ENCODE measurements at regions not wholly inside any gene's neighbourhood (a gene's known extent, or its start where the extent isn't known, plus 50 kb on each side); places are given as distances from the start of the nearest gene placed in this dataset.
"Not testable (repeated sequence)": the region's sequence is repeated elsewhere in the genome, so short reads cannot be mapped to it uniquely, and the experiment has no call there.

DNA sequence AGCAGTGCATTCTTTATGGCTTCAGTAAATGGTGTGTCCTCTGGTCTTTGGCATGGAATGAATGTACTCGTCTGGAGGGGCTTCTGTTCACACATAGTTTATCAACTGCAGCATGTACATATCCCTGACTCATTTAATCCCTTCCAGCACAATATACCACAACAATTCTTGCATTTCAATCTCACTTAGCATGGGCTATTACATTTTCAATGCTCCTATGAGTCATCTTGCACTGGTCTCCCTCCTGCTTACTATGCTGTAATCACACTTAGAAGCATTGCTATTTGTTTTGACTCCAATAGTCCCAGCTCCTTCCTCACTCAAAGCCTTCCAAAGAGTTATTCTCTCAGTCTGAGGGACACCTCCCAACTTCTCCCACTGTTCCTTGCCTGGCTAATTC, 180.9 kb upstream of the NUDT10 start:
- DNase-seq (ENCODE audit: low spot score), result no peak

DNA sequence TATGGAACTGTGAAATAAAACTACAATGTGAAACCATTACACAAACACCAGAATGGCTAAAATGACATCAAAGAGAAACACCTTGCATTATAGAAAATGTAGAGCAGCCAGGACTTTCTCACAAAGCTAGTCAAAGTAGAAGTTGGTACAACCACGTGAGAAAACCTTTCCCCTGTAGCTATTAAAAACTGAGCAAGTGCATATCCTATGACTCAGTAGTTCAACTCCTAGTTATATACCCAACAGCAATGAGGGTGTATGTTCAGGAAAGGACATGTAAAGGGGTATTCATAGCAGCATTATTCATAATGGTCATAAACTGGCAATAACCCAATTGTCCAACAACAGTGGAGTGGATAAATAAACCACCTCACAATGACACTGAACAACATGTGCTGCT, 177.5 kb upstream of the NUDT10 start:
- DNase-seq (ENCODE audit: low spot score), result no peak

DNA sequence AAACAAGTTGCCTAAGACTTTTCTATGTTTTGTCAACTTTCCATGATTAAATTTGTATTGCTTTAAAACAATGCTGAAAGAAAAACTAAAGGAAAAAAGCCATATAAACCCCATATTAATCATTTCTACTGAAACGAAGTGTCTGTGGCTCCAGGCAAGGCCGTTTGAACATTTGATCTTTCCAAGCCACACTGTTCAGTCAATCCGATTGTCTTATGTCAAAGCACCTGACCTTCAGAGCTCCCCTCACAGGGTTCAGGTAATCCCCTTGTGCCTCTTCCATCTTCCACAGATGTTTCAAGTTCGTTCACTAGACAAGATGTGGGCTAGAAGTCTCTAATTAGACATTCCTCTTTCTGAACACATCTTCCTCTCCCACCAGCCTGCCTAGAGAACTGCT, 177.1 kb upstream of the NUDT10 start:
- DNase-seq (ENCODE audit: low spot score), result no peak

DNA sequence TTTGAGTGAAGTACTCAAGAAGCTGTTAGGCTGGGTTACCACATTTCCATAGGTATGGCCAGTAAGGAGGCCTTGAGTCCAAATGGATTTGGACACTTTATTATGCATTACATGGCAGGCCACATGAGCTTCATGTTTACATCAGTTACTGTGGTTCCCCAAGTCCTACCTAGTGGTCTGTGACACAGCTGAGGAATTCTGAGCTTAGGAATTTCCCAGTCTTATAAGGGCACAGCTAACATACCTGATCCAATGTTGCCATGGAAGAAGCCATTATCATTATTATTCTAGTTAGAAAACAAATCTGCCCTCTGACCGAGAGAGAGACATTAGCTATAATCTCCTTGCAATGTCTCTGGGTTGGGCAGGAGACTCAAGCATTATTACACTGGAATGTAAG, 174.4 kb upstream of the NUDT10 start:
- DNase-seq (ENCODE audit: low spot score), result no peak

DNA sequence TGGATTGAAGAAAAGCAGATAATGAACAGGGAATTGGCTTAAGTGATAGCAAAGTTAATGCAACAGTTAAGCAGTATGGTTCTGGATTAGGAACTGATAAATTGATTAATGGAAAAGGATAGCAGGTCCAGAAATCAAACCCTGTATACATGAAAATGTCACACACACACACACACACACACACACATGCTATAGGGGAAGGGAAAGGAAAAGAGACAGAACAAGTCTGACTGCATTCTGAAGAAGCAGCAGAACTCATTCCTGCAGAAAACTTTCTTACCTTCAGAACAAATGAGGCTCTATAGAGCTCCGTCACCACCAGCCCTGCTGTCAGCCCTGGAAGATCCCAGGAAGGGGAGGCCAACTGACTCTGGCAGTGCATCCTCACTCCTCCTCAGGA, 173.2 kb upstream of the NUDT10 start:
- DNase-seq (ENCODE audit: low spot score), result not testable (repeated sequence)

DNA sequence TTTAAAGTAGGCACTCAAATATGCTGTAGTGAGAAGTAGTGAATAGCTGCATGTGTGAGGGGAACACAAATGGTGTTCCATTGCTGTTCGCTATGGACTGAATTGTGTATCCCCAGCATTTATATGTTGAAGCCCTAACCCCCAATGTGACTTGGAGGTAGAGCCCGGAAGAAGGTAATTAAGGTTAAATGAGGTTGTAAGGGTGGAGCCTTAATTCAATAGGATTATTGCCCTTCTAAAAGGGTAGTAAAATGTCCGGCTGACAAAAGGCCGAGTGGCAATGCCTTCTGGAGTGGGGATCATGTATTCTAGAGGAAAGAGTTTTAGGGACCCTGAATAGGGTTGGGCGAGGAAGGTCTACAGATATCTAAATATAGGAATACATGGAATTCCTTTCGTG, 168.9 kb upstream of the NUDT10 start:
- DNase-seq (ENCODE audit: low spot score), result no peak

DNA sequence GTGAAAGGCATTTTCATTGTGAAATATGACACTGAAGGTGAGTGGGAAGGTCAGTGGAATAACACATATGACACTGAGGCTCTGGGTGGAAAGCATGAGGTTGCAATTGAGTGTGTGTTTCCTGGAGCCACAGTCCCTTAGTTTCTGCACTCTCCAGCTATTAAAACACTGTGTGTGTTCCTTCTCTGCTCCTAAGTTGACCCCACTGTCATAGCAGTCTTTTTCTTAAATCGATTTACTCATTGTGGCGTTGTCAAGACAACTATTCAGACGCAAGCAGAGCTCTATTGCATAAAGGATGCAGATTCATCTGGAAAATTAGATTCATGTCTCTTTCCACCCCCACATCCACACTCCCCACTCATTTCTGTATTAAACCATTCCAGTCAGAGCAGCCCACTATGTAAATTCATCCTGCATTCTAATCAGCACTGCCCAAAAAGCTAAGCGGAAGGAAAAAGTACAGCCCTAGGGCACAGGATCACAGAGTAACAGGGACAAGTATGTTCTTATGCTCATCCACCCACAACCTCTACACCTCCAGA, 154.2 kb upstream of the NUDT10 start:
- DNase-seq (ENCODE audit: low spot score), result not testable (repeated sequence)

DNA sequence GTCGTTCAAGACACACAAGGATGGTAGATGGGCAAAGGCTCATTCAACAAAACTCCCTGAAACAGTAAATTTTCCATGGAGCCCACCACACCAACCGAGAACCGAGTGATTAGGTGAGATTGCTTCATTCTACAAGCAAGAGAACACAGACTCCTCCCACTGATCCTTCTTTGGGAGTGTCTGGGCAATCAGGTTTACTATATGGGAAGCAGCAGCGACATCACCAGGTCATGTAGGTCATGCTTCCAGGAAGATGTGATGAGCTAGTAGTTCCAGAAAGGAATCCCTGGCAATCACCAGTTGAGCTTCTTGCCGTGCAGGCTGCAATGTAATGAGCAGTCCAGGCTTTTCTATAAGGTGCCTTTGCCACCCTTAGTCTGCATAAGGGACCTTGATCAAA, 152.8 kb upstream of the NUDT10 start:
- DNase-seq (ENCODE audit: low spot score), result not testable (repeated sequence)

DNA sequence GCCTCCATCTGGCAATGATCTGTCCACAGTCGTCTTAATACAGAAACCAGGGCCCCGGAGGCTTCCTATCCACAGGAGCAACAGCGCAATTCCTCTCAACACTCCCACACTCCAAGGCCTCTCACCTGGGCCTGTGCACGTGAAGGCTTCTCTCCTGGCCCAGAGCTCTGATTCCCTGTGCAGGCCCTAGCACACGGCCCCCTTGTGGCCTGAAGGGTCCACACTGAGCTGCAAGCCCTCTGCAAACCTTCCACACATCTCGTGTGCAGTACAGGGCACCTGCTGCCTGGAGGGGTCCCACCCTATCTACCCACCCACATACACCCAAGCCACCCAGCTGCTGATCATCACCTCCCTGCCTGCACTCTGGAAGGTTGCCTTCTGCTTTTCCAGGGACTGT, 150.1 kb upstream of the NUDT10 start:
- no peak for DNase-seq (ENCODE audit: low spot score)

DNA sequence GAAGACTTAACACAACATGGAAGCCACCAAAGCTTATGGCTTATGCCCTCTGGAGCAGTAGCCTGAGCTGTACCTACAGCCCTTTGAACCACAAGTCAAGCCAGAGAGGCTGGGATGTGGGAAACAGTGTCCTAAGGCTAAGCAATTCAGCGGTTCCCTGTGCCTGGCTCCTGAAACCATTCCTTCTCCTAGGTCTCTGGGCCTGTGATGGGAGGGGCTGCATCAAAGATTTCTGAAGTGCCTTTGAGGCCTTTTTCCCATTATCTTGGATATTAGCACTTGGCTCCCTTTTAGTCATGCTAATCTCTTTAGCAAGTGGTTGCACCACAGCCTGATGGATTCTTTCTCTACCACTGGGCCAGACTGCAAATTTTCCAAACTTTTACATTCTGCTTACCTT, 140.5 kb upstream of the NUDT10 start:
- DNase-seq (ENCODE audit: low spot score), result no peak

DNA sequence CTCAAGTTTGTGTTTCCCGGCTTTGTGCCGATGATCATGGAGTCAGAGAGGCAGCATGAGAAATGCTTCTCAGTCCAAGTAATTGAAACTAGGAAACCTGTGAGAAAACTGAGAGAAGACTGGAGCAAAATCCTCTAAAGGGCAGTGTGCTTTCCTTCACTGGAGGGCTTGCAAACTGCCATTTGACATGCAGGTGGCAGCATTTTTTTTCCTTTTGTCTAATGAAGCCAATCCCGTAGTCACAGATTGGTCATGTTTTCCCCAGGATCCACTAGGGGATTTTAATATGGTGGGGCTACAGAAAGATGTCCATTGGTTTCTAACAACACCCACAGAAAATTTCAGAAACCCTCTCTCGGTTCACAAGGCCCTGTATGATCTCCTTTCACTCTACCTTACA, 117.4 kb upstream of the NUDT10 start:
- no peak for DNase-seq (ENCODE audit: low spot score)

DNA sequence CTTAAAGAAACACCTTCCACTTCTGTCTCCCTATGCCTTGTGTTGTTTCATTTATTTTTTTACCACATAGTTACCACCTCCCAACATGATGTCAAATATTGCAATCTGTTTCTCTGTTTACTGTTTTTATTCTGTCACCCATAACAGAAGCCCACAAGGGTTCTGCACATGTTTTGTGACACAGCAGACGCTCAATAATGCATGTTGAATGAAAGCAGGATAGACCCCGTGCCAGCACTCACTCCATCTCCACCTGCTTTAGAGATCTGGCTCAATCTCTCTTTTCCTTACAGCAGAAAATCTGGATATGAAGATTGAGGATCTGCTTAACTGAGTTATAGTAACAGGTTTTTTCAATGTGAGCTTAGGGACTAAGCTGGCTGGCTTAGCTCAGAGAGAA, 116.8 kb upstream of the NUDT10 start:
- no peak for DNase-seq (ENCODE audit: low spot score)

DNA sequence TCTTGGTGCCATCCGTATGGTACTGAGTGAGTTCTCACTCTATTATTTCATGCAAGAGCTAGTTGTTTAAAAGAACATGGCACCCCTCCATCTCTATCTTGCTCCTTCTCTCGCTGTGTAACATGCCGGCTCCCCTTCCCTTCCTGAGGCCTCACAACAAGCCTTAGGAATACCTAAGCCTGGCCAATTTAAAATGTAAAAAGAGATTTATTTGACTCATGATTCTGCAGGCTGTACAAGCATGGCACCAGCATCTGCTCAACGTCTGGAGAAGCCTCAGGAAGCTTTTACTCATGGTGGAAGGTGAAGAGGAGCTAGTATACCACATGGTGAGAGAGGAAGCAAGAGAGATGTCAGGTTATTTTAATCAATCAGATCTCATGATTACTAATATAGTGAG, 90.4 kb upstream of the NUDT10 start:
- no peak for DNase-seq (ENCODE audit: low spot score)

DNA sequence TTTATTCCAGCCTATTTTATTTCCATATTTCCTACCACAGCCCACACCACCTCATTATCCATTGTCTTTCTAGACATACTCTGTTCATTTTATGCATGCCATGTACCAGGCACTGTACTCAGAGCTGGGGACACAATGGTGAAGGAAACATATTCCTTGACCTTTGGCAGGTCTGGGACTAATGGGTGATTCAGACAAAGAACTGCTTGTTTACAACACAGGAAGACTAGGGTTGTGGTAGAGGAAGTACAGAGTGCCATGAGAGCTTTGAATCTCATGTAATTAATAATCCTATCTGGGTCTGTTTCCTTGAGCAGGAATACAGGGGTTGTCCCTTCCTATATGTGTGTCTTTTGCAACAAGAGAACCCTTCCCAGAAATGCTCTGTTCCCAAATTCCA, 75.1 kb upstream of the NUDT10 start:
- no peak for DNase-seq (ENCODE audit: low spot score)

DNA sequence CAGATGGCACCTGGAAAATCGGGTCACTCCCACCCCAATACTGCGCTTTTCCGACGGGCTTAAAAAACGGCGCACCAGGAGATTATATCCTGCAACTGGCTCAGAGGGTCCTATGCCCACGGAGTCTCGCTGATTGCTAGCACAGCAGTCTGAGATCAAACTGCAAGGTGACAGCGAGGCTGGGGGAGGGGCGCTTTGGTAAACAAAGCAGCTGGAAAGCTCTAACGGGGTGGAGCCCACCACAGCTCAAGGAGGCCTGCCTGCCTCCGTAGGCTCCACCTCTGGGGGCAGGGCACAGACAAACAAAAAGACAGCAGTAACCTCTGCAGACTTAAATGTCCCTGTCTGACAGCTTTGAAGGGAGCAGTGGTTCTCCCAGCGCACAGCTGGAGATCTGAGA, 70.4 kb upstream of the NUDT10 start:
- DNase-seq (ENCODE audit: low spot score), result not testable (repeated sequence)

DNA sequence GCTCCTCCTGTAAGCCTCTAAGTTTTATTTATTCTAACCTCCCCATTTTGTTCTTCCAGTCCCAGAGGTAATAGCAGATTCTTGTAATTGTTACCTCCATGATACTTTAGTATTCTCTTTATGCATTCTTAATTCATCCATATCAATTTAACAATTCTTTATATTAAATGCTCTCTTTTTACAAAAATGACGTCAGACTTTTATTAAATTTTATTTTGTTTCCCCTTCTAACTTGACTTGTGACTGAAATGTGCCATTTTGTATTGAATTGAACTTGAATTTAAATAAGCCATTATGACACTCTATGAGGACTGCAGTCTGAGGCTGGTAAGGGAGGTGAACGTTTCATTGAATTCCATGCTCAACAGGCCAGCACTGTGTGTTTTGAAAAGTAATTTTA, 60.0 kb upstream of the NUDT10 start:
- no peak for DNase-seq (ENCODE audit: low spot score)

DNA sequence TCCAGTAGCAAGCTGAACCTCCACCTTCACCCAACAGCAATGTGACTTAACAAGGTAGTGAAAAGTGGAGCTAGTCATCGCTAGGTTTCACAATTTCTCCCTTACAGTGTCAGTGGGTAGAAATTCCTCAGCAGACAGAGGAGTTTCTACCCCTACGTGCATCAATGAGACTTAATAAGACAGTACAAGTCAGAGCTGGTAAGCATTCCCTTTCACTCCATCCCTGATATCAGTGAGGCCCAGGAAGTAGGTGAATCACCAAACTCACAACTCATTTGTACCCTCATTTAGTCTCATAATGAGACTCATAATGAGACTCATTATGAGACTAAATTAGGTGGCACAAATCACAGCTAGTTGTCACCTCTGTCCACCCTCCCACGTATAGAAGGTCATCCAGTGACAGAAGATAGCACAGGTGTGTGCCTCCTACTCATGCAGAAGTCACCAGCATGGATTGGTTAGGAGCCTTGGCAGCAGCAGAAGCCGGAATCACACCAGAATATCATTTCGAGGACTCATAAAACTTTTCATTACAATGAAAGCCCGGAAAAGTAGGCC, 50.8 kb upstream of the NUDT10 start:
- DNase-seq (ENCODE audit: low spot score), result no peak
